ENCODE measurements at regions not wholly inside any gene's neighbourhood (a gene's known extent, or its start where the extent isn't known, plus 50 kb on each side); places are given as distances from the start of the nearest gene placed in this dataset.

DNA sequence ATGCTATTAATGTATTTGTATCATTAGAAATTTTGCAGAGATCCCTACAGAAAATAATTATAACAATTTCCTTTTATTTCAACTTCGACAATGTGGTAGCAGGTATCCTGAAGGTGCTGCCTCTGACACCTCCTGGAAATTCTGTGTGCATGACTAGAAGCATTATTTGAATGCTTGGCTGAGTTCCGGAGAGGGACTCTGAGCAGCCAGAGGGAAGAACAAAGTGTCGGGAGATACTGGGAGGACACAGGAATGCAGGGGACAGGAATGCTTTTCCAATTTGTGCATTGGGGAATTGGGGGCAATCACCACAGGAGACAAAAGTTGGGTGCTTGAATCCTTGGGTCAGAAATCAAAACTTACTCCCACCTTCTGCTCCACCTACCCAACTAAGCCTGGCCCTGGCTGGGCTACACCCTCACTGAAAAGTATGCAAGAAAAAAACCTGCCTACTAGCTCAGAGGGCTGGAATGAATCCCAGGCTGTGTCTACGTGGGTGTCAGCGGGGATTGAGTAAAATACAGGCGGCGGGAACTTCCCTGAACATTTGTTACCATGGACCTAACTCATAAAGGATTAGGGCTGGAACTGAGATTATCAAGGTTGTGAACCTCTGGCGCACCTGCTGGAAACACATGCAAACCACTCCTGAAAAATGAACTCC lies 299.3 kb downstream of the SOX11 start (continued):
- TF ChIP-seq, protein P1, sequence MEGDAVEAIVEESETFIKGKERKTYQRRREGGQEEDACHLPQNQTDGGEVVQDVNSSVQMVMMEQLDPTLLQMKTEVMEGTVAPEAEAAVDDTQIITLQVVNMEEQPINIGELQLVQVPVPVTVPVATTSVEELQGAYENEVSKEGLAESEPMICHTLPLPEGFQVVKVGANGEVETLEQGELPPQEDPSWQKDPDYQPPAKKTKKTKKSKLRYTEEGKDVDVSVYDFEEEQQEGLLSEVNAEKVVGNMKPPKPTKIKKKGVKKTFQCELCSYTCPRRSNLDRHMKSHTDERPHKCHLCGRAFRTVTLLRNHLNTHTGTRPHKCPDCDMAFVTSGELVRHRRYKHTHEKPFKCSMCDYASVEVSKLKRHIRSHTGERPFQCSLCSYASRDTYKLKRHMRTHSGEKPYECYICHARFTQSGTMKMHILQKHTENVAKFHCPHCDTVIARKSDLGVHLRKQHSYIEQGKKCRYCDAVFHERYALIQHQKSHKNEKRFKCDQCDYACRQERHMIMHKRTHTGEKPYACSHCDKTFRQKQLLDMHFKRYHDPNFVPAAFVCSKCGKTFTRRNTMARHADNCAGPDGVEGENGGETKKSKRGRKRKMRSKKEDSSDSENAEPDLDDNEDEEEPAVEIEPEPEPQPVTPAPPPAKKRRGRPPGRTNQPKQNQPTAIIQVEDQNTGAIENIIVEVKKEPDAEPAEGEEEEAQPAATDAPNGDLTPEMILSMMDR (IDR thresholded peaks at IDR 0.05) = no peak
- TF ChIP-seq MEF2A (IDR thresholded peaks at IDR 0.05; ENCODE audit: borderline replicate concordance, low read depth) (no peak), NRF1 (IDR thresholded peaks at IDR 0.05; ENCODE audit: low read depth, low read length) (no peak), FOXJ3 (CRISPR knock-in tag; IDR thresholded peaks at IDR 0.05) (no peak), TAF1 (IDR thresholded peaks at IDR 0.05; ENCODE audit: borderline replicate concordance, low read depth, low read length) (no peak)

DNA sequence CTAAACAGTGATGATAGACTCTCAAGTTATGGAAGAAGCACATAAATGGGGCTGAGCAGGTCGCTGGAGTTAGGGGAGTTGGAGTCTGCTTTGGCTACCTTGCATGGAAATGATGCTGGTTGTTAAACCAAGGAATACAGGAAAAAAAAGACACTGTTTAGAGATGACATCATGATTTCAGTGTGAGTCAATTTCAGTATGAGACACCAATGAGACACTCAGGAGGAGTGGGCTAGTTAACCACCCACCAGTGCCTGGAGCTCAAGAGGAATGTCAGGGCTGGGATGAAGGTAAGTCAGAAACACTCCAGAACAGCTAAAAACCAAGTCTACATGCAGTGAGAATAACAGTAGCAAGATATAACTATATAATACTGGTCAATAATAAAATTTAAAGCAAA lies 303.6 kb downstream of the SOX11 start:
- Histone ChIP-seq H3K9me2 (no peaks in the 10 kb centered on the region), H3K27ac (ENCODE audit: low read depth in 2 of 2, low read length in 1 of 2) (no peak overlapping the region)
- WGBS (ENCODE audit: low lambda C conversion rate) = 13% methylated on average over 1 of the region's 1 CpG

DNA sequence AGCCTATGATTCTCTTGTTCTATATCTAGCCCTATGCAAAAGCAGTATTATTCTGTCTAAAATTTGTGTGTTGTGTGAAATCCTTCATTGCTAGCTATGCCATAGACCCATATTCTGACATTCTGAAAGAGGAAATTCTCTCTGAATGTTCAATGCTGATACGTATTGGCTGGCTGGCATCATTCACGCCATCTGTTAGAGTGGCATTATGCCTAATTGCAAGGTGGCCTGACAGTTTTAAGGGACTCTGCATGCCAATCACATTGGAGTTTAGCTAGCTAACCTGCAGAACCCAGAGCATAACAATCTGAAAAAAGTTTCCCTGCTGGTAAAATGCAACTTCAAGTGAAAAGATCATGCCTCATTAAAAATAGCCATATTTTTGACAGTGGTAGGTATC lies 316.0 kb downstream of the SOX11 start:
- no peaks in the 10 kb centered on the region for H3F3A ChIP-seq (replicated peaks; ENCODE audit: insufficient read depth)
- H4K20me1 ChIP-seq (ENCODE audit: insufficient read depth) = no peaks in the 10 kb centered on the region
- no peaks in the 10 kb centered on the region for H3K27me3 ChIP-seq (ENCODE audit: insufficient read depth)
- H3K9me3 ChIP-seq = no peaks in the 10 kb centered on the region
- H3K4me3 ChIP-seq (ENCODE audit: low read depth in 2 of 2, low read length in 1 of 2) = no peak overlapping the region
- DNase-seq = no peak
- ChIA-PET CTCF (no interaction called here), POLR2A (no interaction called here)
- H3K4me1 ChIP-seq (ENCODE audit: control insufficient read depth in 1 of 2, insufficient read depth in 2 of 2, low read depth in 1 of 2, low read length in 1 of 2) = peaks cover 0 to 14% of the 10 kb centered on the region in 2 experiments; a peak in 2 of 4 replicates
- WGBS (ENCODE audit: low lambda C conversion rate) = 36% methylated on average over 2 of the region's 2 CpGs
- no peak overlapping the region for H3K4me2 ChIP-seq
- H3K27ac ChIP-seq (ENCODE audit: low read depth in 2 of 2, low read length in 1 of 2) = no peak overlapping the region
- no peak overlapping the region for H2AFZ ChIP-seq (ENCODE audit: low read depth)
- H3K79me2 ChIP-seq (ENCODE audit: insufficient read depth) = no peaks in the 10 kb centered on the region
- H3K36me3 ChIP-seq (replicated peaks in 1 of 2; ENCODE audit: control insufficient read depth in 1 of 2, insufficient read depth in 2 of 2, low read length in 1 of 2) = no peaks in the 10 kb centered on the region
- H3K9me2 ChIP-seq = no peaks in the 10 kb centered on the region
- no peak overlapping the region for H3K9ac ChIP-seq
- TF ChIP-seq, protein P2, sequence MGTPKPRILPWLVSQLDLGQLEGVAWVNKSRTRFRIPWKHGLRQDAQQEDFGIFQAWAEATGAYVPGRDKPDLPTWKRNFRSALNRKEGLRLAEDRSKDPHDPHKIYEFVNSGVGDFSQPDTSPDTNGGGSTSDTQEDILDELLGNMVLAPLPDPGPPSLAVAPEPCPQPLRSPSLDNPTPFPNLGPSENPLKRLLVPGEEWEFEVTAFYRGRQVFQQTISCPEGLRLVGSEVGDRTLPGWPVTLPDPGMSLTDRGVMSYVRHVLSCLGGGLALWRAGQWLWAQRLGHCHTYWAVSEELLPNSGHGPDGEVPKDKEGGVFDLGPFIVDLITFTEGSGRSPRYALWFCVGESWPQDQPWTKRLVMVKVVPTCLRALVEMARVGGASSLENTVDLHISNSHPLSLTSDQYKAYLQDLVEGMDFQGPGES (IDR thresholded peaks at IDR 0.05; ENCODE audit: low read depth, low read length) = no peak
- TF ChIP-seq, protein P1 (IDR thresholded peaks at IDR 0.05) = no peak
- TF ChIP-seq, protein P3, sequence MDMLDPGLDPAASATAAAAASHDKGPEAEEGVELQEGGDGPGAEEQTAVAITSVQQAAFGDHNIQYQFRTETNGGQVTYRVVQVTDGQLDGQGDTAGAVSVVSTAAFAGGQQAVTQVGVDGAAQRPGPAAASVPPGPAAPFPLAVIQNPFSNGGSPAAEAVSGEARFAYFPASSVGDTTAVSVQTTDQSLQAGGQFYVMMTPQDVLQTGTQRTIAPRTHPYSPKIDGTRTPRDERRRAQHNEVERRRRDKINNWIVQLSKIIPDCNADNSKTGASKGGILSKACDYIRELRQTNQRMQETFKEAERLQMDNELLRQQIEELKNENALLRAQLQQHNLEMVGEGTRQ (IDR thresholded peaks at IDR 0.05; ENCODE audit: borderline replicate concordance, low read depth, low read length) = no peak
- no peak for TF ChIP-seq RFX5 (IDR thresholded peaks at IDR 0.05; ENCODE audit: low read length)
- TF ChIP-seq FOXM1 (IDR thresholded peaks at IDR 0.05; ENCODE audit: low read depth) = no peak
- TF ChIP-seq, protein P4, sequence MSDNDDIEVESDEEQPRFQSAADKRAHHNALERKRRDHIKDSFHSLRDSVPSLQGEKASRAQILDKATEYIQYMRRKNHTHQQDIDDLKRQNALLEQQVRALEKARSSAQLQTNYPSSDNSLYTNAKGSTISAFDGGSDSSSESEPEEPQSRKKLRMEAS (IDR thresholded peaks at IDR 0.05; ENCODE audit: low read depth) = no peak
- no peak for TF ChIP-seq RCOR1 (IDR thresholded peaks at IDR 0.05; ENCODE audit: low read length)
- no peak for TF ChIP-seq MEF2A (IDR thresholded peaks at IDR 0.05; ENCODE audit: borderline replicate concordance, low read depth)

More for the DNA sequence above, 303.6 kb downstream of the SOX11 start:
- Histone ChIP-seq H3K9ac (no peak overlapping the region), H3K36me3 (replicated peaks in 1 of 2; ENCODE audit: control insufficient read depth in 1 of 2, insufficient read depth in 2 of 2, low read length in 1 of 2) (no peaks in the 10 kb centered on the region), H4K20me1 (ENCODE audit: insufficient read depth) (no peaks in the 10 kb centered on the region), H3K79me2 (ENCODE audit: insufficient read depth) (no peaks in the 10 kb centered on the region), H3K4me1 (ENCODE audit: control insufficient read depth in 1 of 2, insufficient read depth in 2 of 2, low read depth in 1 of 2, low read length in 1 of 2) (peaks cover 0 to 3% of the 10 kb centered on the region in 2 experiments; a peak in 1 of 4 replicates), H3K27me3 (ENCODE audit: insufficient read depth) (no peaks in the 10 kb centered on the region), H3F3A (replicated peaks; ENCODE audit: insufficient read depth) (no peaks in the 10 kb centered on the region), H3K4me2 (no peak overlapping the region), H2AFZ (ENCODE audit: low read depth) (no peak overlapping the region), H3K9me3 (no peaks in the 10 kb centered on the region), H3K4me3 (ENCODE audit: low read depth in 2 of 2, low read length in 1 of 2) (no peak overlapping the region)
- ChIA-PET CTCF (no interaction called here), POLR2A (no interaction called here)
- DNase-seq = no peak
- TF ChIP-seq, protein P4 (IDR thresholded peaks at IDR 0.05; ENCODE audit: low read depth) = no peak
- TF ChIP-seq CHD2 (IDR thresholded peaks at IDR 0.05; ENCODE audit: low read length, partially characterized antibody) (no peak), MXI1 (IDR thresholded peaks at IDR 0.05; ENCODE audit: low read depth, low read length) (no peak), FOXJ3 (CRISPR knock-in tag; IDR thresholded peaks at IDR 0.05) (no peak), RAD21 (IDR thresholded peaks at IDR 0.05; ENCODE audit: low read length) (no peak)
- TF ChIP-seq, protein P1 (IDR thresholded peaks at IDR 0.05) = no peak

Data from SK-N-SH (cell line).